HFFc6 (cell line): ENCODE measurements at regions not wholly inside any gene's neighbourhood (a gene's known extent, or its start where the extent isn't known, plus 50 kb on each side); places are given as distances from the start of the nearest gene placed in this dataset.

Experiments used
- DNase-seq: peaks from one replicate; pipeline ENCODE4 v3.0.0-alpha.2; 2018
- H3K27ac Mint-ChIP-seq: 2 replicates; pipeline ENCODE4 v1.8.0; 2020; ENCODE audit warnings: mild to moderate bottlenecking, mixed read lengths
- H3K27me3 Mint-ChIP-seq: 2 replicates; pipeline ENCODE4 v1.8.0; 2021; ENCODE audit warnings: mild to moderate bottlenecking, moderate library complexity, mixed read lengths; ENCODE audit not compliant: insufficient read depth
- H3K36me3 Mint-ChIP-seq: 2 replicates; pipeline ENCODE4 v1.8.0; 2021; ENCODE audit warnings: low read depth, mixed read lengths
- H3K4me1 Mint-ChIP-seq: 2 replicates; pipeline ENCODE4 v1.8.0; 2020; ENCODE audit warnings: low read depth, mixed read lengths
- H3K4me3 Mint-ChIP-seq: 2 replicates; pipeline ENCODE4 v1.8.0; 2020; ENCODE audit warnings: mild to moderate bottlenecking, moderate library complexity, mixed read lengths
- H3K9me3 Mint-ChIP-seq: 2 replicates; pipeline ENCODE4 v1.8.0; 2020; ENCODE audit warnings: mild to moderate bottlenecking, mixed read lengths
- CTCF ChIP-seq: fragments of 200-600 bp; sonication (generic); IDR thresholded peaks from 2 replicates; pipeline ENCODE4 v1.5.0; 2021; ENCODE audit warnings: antibody characterized with exemption, mild to moderate bottlenecking

GRCh38 chr4:38390969-38391545, 272.9 kb upstream of the KLF3 start:
- Mint-ChIP-seq H3K9me3 (peaks cover 14% of the 10 kb centered on the region), H3K4me1 (no peaks in the 10 kb centered on the region), H3K27ac (no peak overlapping the region), H3K4me3 (no peak overlapping the region), H3K36me3 (no peaks in the 10 kb centered on the region), H3K27me3 (peaks cover 5% of the 10 kb centered on the region)
- no peak for DNase-seq
- TF ChIP-seq CTCF = no peak

GRCh38 chr4:38392223-38392855, 271.7 kb upstream of the KLF3 start:
- no peak for DNase-seq
- no peaks in the 10 kb centered on the region for H3K36me3 Mint-ChIP-seq
- H3K9me3 Mint-ChIP-seq = peaks cover 14% of the 10 kb centered on the region
- H3K27ac Mint-ChIP-seq = no peak overlapping the region
- no peaks in the 10 kb centered on the region for H3K4me1 Mint-ChIP-seq
- no peak for TF ChIP-seq CTCF
- no peak overlapping the region for H3K4me3 Mint-ChIP-seq
- H3K27me3 Mint-ChIP-seq = peaks cover 5% of the 10 kb centered on the region

- Mint-ChIP-seq H3K27me3 (peaks cover 8% of the 10 kb centered on the region; the same call in 1 of the 2 replicates), H3K4me1 (no peaks in the 10 kb centered on the region), H3K36me3 (no peaks in the 10 kb centered on the region), H3K27ac (no peak overlapping the region), H3K9me3 (peaks cover 14% of the 10 kb centered on the region), H3K4me3 (no peak overlapping the region)
- no peak for DNase-seq
- TF ChIP-seq CTCF = no peak
Measured at GRCh38 chr4:38396091-38396490, 267.9 kb upstream of the KLF3 start.

GRCh38 chr4:38396845-38397547, 267.0 kb upstream of the KLF3 start:
- no peak for DNase-seq
- no peak overlapping the region for H3K27ac Mint-ChIP-seq
- peaks cover 6% of the 10 kb centered on the region; the same call in 1 of the 2 replicates for H3K27me3 Mint-ChIP-seq
- TF ChIP-seq CTCF = no peak
- H3K36me3 Mint-ChIP-seq = no peaks in the 10 kb centered on the region
- no peak overlapping the region for H3K4me3 Mint-ChIP-seq
- H3K9me3 Mint-ChIP-seq = peaks cover 7% of the 10 kb centered on the region
- no peaks in the 10 kb centered on the region for H3K4me1 Mint-ChIP-seq

- Mint-ChIP-seq H3K27me3 (peaks cover 5% of the 10 kb centered on the region), H3K27ac (no peak overlapping the region), H3K4me3 (no peak overlapping the region), H3K4me1 (no peaks in the 10 kb centered on the region), H3K36me3 (no peaks in the 10 kb centered on the region), H3K9me3 (no peaks in the 10 kb centered on the region)
- no peak for DNase-seq
- TF ChIP-seq CTCF = no peak
Measured at GRCh38 chr4:38400946-38401345, 263.1 kb upstream of the KLF3 start.
